GM20000 (cell line): ENCODE measurements at regions not wholly inside any gene's neighbourhood (a gene's known extent, or its start where the extent isn't known, plus 50 kb on each side); places are given as distances from the start of the nearest gene placed in this dataset.

Experiments
- DNase-seq: peaks from one replicate; pipeline ENCODE4 v3.0.0; 2012; ENCODE audit warnings: low spot score
- CTCF ChIP-seq: IDR thresholded peaks from 2 replicates; pipeline ENCODE4 v1.5.1; 2012; ENCODE audit warnings: mild to moderate bottlenecking, control low read depth; ENCODE audit errors: extremely low read depth, missing control alignments

GRCh38 chr7:52685333-52685732 lies 350.1 kb upstream of the POM121L12 start:
- no peak for DNase-seq

GRCh38 chr7:52684388-52684787 lies 351.0 kb upstream of the POM121L12 start:
- no peak for DNase-seq

More at GRCh38 chr7:52685333-52685732, 350.1 kb upstream of the POM121L12 start:
- no peak for TF ChIP-seq CTCF

GRCh38 chr7:52682993-52683392 lies 352.4 kb upstream of the POM121L12 start:
- DNase-seq = no peak
- TF ChIP-seq CTCF = no peak

More at GRCh38 chr7:52684388-52684787, 351.0 kb upstream of the POM121L12 start:
- no peak for TF ChIP-seq CTCF

GRCh38 chr7:52670608-52671225 lies 364.7 kb upstream of the POM121L12 start:
- DNase-seq = no peak
- TF ChIP-seq CTCF = no peak

- TF ChIP-seq CTCF = no peak
- DNase-seq = no peak
These were observed 366.4 kb upstream of the POM121L12 start for GRCh38 chr7:52669031-52669430.

- no peak for TF ChIP-seq CTCF
- DNase-seq = no peak
These were observed 367.0 kb upstream of the POM121L12 start for GRCh38 chr7:52668435-52668834.

- DNase-seq = no peak
- no peak for TF ChIP-seq CTCF
These were observed 376.3 kb upstream of the POM121L12 start for GRCh38 chr7:52659178-52659577.
